H1 (cell line): ENCODE measurements at regions not wholly inside any gene's neighbourhood (a gene's known extent, or its start where the extent isn't known, plus 50 kb on each side); places are given as distances from the start of the nearest gene placed in this dataset.

Experiments used
- CTCF ChIA-PET: fragments of 300-600 bp; sonication (Branson Sonifier 250); formaldehyde crosslinking; loops from one replicate; lab custom pipeline; 2021; ENCODE audit not compliant: partially characterized antibody; lab: Charles Lee
- POLR2A ChIA-PET: fragments of 300-600 bp; sonication (Branson Sonifier 250); formaldehyde crosslinking; loops from one replicate; lab custom pipeline; 2021; ENCODE audit warnings: inconsistent platforms; ENCODE audit not compliant: partially characterized antibody; lab: Charles Lee
- DNase-seq, 2 experiments: peaks; one replicate each; pipeline versions ENCODE4 v3.0.0 to v3.0.0-alpha.2; 2010 to 2022; ENCODE audit warnings: low spot score in 2 of 2, low read depth in 1 of 2, mixed read lengths in 1 of 2
- FAIRE-seq: peaks from 2 replicates; lab custom pipeline; 2011; peaks lifted over from hg19 to GRCh38; lab: Jason Lieb, UNC
- H2AFZ ChIP-seq: 2 replicates; pipeline ENCODE4 v1.8.1; 2012; ENCODE audit warnings: low read length, inconsistent platforms
- H2AK5ac ChIP-seq: 2 replicates; pipeline ENCODE4 v1.6.1; 2013; ENCODE audit warnings: low read depth, low read length
- H2BK120ac ChIP-seq: replicated peaks from 2 replicates; pipeline ENCODE3; 2013; ENCODE audit warnings: low read depth, low read length, inconsistent platforms
- H2BK12ac ChIP-seq: 2 replicates; pipeline ENCODE4 v1.6.1; 2013; ENCODE audit warnings: low read depth, low read length
- H2BK15ac ChIP-seq: 2 replicates; pipeline ENCODE4 v1.6.1; 2013; ENCODE audit warnings: low read length
- H2BK20ac ChIP-seq: 2 replicates; pipeline ENCODE4 v1.6.1; 2013; ENCODE audit warnings: low read length
- H2BK5ac ChIP-seq: 2 replicates; pipeline ENCODE4 v1.6.1; 2013; ENCODE audit warnings: low read depth, low read length
- H3K14ac ChIP-seq: 2 replicates; pipeline ENCODE4 v1.6.1; 2013; ENCODE audit warnings: inconsistent platforms; ENCODE audit not compliant: insufficient read length
- H3K18ac ChIP-seq: 2 replicates; pipeline ENCODE4 v1.6.1; 2013; ENCODE audit warnings: low read length; ENCODE audit errors: extremely low read depth
- H3K23ac ChIP-seq: 2 replicates; pipeline ENCODE4 v1.6.1; 2013; ENCODE audit warnings: inconsistent platforms; ENCODE audit not compliant: insufficient read length
- H3K23me2 ChIP-seq: 2 replicates; pipeline ENCODE4 v1.6.1; 2013; ENCODE audit warnings: low read depth, low read length
- H3K27ac ChIP-seq: 2 replicates; pipeline ENCODE4 v1.6.1; 2011; ENCODE audit warnings: low read depth, low read length, inconsistent platforms
- H3K27me3 ChIP-seq, 4 experiments: replicated peaks in 1 of 4; 1 replicate in 1 of 4; 2 replicates in 3 of 4; pipeline versions ENCODE4 v1.6.1 to v1.8.1; 2011 to 2013; ENCODE audit warnings: low read length in 3 of 4, mild to moderate bottlenecking in 3 of 4, inconsistent platforms in 2 of 4, mixed read lengths in 2 of 4, moderate library complexity in 1 of 4; ENCODE audit not compliant: control insufficient read depth in 3 of 4, insufficient read depth in 3 of 4; ENCODE audit errors: extremely low read depth in 1 of 4
- H3K36me3 ChIP-seq, 4 experiments: 2 replicates each; pipeline versions ENCODE4 v1.6.1 to v1.8.1; 2011 to 2013; ENCODE audit warnings: mild to moderate bottlenecking in 4 of 4, low read length in 3 of 4, moderate library complexity in 2 of 4, control low read depth in 1 of 4, inconsistent platforms in 1 of 4; ENCODE audit not compliant: insufficient read depth in 4 of 4, control insufficient read depth in 2 of 4
- H3K4ac ChIP-seq: replicated peaks from 2 replicates; pipeline ENCODE3; 2013; ENCODE audit warnings: low read length, low read depth, mixed read lengths, inconsistent platforms; ENCODE audit not compliant: insufficient read length
- H3K4me1 ChIP-seq, 4 experiments: replicated peaks in 1 of 4; 1 replicate in 1 of 4; 2 replicates in 3 of 4; pipeline versions ENCODE4 v1.6.1 to v1.8.1; 2011 to 2013; ENCODE audit warnings: low read length in 3 of 4, inconsistent platforms in 2 of 4, mixed read lengths in 1 of 4; ENCODE audit not compliant: insufficient read depth in 4 of 4, control insufficient read depth in 3 of 4
- H3K4me2 ChIP-seq, 2 experiments: 2 replicates each; pipeline versions ENCODE4 v1.6.1 to v1.8.1; 2011 to 2013; ENCODE audit warnings: low read depth in 2 of 2, low read length in 2 of 2, control low read depth in 1 of 2, inconsistent platforms in 1 of 2, mild to moderate bottlenecking in 1 of 2; ENCODE audit not compliant: insufficient read depth in 1 of 2
- H3K4me3 ChIP-seq, 4 experiments: fragments of 200-600, 300-600 bp in 1 of 4; sonication (generic), shearing (Covaris generic), sonication (Bioruptor Twin) in 1 of 4; 2 replicates each; pipeline versions ENCODE4 v1.5.1 to v1.8.1; 2011 to 2016; ENCODE audit warnings: low read length in 4 of 4, low read depth in 3 of 4, control low read depth in 2 of 4, inconsistent platforms in 2 of 4, mild to moderate bottlenecking in 2 of 4, mixed read lengths in 1 of 4, moderate library complexity in 1 of 4; ENCODE audit not compliant: insufficient read depth in 2 of 4; ENCODE audit errors: extremely low read depth in 1 of 4
- H3K56ac ChIP-seq: replicated peaks from 2 replicates; pipeline ENCODE3; 2013; ENCODE audit warnings: low read depth, mild to moderate bottlenecking, mixed read lengths, low read length, inconsistent platforms; ENCODE audit not compliant: insufficient read length
- H3K79me1 ChIP-seq: 2 replicates; pipeline ENCODE4 v1.6.1; 2013; ENCODE audit warnings: low read depth, low read length, control low read depth
- H3K79me2 ChIP-seq, 2 experiments: 2 replicates each; pipeline versions ENCODE4 v1.6.1 to v1.8.1; 2012 to 2013; ENCODE audit warnings: low read length in 2 of 2, mild to moderate bottlenecking in 2 of 2, inconsistent platforms in 1 of 2; ENCODE audit not compliant: insufficient read depth in 2 of 2, control insufficient read depth in 1 of 2
- H3K9ac ChIP-seq, 4 experiments: replicated peaks in 1 of 4; 1 replicate in 1 of 4; 2 replicates in 3 of 4; pipeline versions ENCODE4 v1.6.1 to v1.8.1; 2011 to 2013; ENCODE audit warnings: low read depth in 3 of 4, low read length in 3 of 4, control low read depth in 2 of 4, mild to moderate bottlenecking in 2 of 4, moderate library complexity in 2 of 4, inconsistent platforms in 1 of 4; ENCODE audit errors: extremely low read depth in 1 of 4
- H3K9me3 ChIP-seq, 2 experiments: 2 replicates each; pipeline versions ENCODE4 v1.6.1 to v1.8.1; 2012 to 2013; ENCODE audit warnings: mild to moderate bottlenecking in 2 of 2, moderate library complexity in 2 of 2, control low read depth in 1 of 2, inconsistent platforms in 1 of 2, low read depth in 1 of 2, low read length in 1 of 2, mixed read lengths in 1 of 2; ENCODE audit not compliant: insufficient read depth in 2 of 2
- H4K20me1 ChIP-seq, 2 experiments: replicated peaks in 1 of 2; 2 replicates each; pipeline versions ENCODE3 to v1.8.1; 2011 to 2013; ENCODE audit warnings: inconsistent platforms in 2 of 2, low read length in 2 of 2, mild to moderate bottlenecking in 1 of 2; ENCODE audit not compliant: insufficient read depth in 2 of 2, control insufficient read depth in 1 of 2
- H4K5ac ChIP-seq: 2 replicates; pipeline ENCODE4 v1.6.1; 2013; ENCODE audit warnings: low read length, low read depth, mixed read lengths, inconsistent platforms; ENCODE audit not compliant: insufficient read length
- H4K8ac ChIP-seq: 2 replicates; pipeline ENCODE4 v1.8.0; 2013; ENCODE audit warnings: mild to moderate bottlenecking, moderate library complexity, low read length, inconsistent platforms; ENCODE audit not compliant: insufficient read depth; ENCODE audit errors: extremely low read depth
- H4K91ac ChIP-seq: replicated peaks from 2 replicates; pipeline ENCODE3; 2013; ENCODE audit warnings: low read length, mixed read lengths, inconsistent platforms; ENCODE audit not compliant: insufficient read length
- CHD1 ChIP-seq: IDR thresholded peaks from 2 replicates; pipeline ENCODE4 v1.6.1; 2012; ENCODE audit warnings: low read depth, low read length, improper control_type of control experiment
- HDAC2 ChIP-seq, 2 experiments: fragments of 300-600 bp in 1 of 2; sonication (generic) in 1 of 2; IDR thresholded peaks; 2 replicates each; pipeline ENCODE4 v1.6.1; 2011 to 2012; ENCODE audit warnings: low read depth in 2 of 2, low read length in 2 of 2, mild to moderate bottlenecking in 2 of 2, moderate library complexity in 2 of 2, borderline replicate concordance in 1 of 2, inconsistent platforms in 1 of 2
- KDM5A ChIP-seq: fragments of 200-600 bp; IDR thresholded peaks from 2 replicates; pipeline ENCODE4 v1.7.1; 2012; ENCODE audit warnings: mild to moderate bottlenecking, low read length, inconsistent platforms, mixed read lengths
- NANOG ChIP-seq: IDR thresholded peaks from 2 replicates; pipeline ENCODE4 v1.6.1; 2011; ENCODE audit warnings: low read length, low read depth, mild to moderate bottlenecking, inconsistent platforms; ENCODE audit not compliant: insufficient read depth, poor library complexity, severe bottlenecking
- PHF8 ChIP-seq: fragments of 200-600 bp; sonication (generic); conservative IDR thresholded peaks from 2 replicates; pipeline ENCODE4 v1.7.1; 2012; ENCODE audit warnings: low read depth, mild to moderate bottlenecking, inconsistent platforms, low read length, moderate library complexity
- POU5F1 ChIP-seq: IDR thresholded peaks from 2 replicates; pipeline ENCODE4 v1.6.1; 2011; ENCODE audit warnings: low read depth, mild to moderate bottlenecking, low read length, moderate library complexity
- RAD21 ChIP-seq, 2 experiments: IDR thresholded peaks in 1 of 2; conservative IDR thresholded peaks in 1 of 2; 2 replicates each; pipeline ENCODE4 v1.6.1; 2011; ENCODE audit warnings: low read depth in 2 of 2, low read length in 2 of 2, improper control_type of control experiment in 1 of 2, inconsistent platforms in 1 of 2, mild to moderate bottlenecking in 1 of 2, moderate library complexity in 1 of 2
- RBBP5 ChIP-seq: IDR thresholded peaks from 2 replicates; pipeline ENCODE4 v1.7.1; 2012; ENCODE audit warnings: low read depth, mild to moderate bottlenecking, inconsistent platforms, low read length, moderate library complexity, borderline replicate concordance
- TAF7 ChIP-seq: optimal IDR thresholded peaks from 2 replicates; pipeline ENCODE3; 2011; ENCODE audit warnings: low read depth, mild to moderate bottlenecking, inconsistent platforms, low read length, moderate library complexity, borderline replicate concordance
- ZNF274 ChIP-seq: IDR thresholded peaks from 2 replicates; pipeline ENCODE4 v1.7.0; 2012; ENCODE audit warnings: low read length, borderline replicate concordance; ENCODE audit errors: extremely low read depth
- WGBS, 2 experiments: shearing (Covaris generic) in 1 of 2; methylation state at CpG; one replicate each; pipeline versions ENCODE4 v1.1.6 to v1.1.7; 2013 to 2015; ENCODE audit warnings: low lambda C conversion rate in 2 of 2, mixed read lengths in 2 of 2, inconsistent platforms in 1 of 2, low coverage in 1 of 2, missing lambda C conversion rate in 1 of 2; ENCODE audit not compliant: insufficient replicate concordance in 2 of 2, insufficient coverage in 1 of 2, insufficient read length in 1 of 2; ENCODE audit errors: extremely low coverage in 1 of 2, missing lambda C conversion rate in 1 of 2; 5-methylcytosine and 5-hydroxymethylcytosine counted together
- TF ChIP-seq, protein P1 (sequence below), 3 experiments: IDR thresholded peaks; 1 replicate in 2 of 3; 2 replicates in 1 of 3; pipeline versions ENCODE4 v1.5.1 to v1.6.1; 2011; ENCODE audit warnings: low read length in 3 of 3, mild to moderate bottlenecking in 3 of 3, inconsistent platforms in 2 of 3, low read depth in 1 of 3, moderate library complexity in 1 of 3; ENCODE audit not compliant: insufficient read depth in 1 of 3; ENCODE audit errors: control extremely low read depth in 1 of 3

GRCh38 chr6:23953976-23954375 is 172.0 kb upstream of the NRSN1 start:
- no peak overlapping the region for H3K23ac ChIP-seq
- CTCF ChIA-PET = no interaction called here
- H3K27ac ChIP-seq = no peak overlapping the region
- no peaks in the 10 kb centered on the region for H3K36me3 ChIP-seq
- H2BK5ac ChIP-seq = no peak overlapping the region
- no peaks in the 10 kb centered on the region for H3K79me2 ChIP-seq
- no peak overlapping the region for H3K9ac ChIP-seq
- no peaks in the 10 kb centered on the region for H3K9me3 ChIP-seq
- no peak overlapping the region for H3K18ac ChIP-seq
- H3K27me3 ChIP-seq = no peaks in the 10 kb centered on the region
- H2BK20ac ChIP-seq = no peak overlapping the region
- H2BK15ac ChIP-seq = no peak overlapping the region
- POLR2A ChIA-PET = no interaction called here
- no peak overlapping the region for H2BK120ac ChIP-seq
- H4K91ac ChIP-seq = no peak overlapping the region
- no peaks in the 10 kb centered on the region for H3K23me2 ChIP-seq
- H3K4ac ChIP-seq = no peak overlapping the region
- H2BK12ac ChIP-seq = no peak overlapping the region
- H4K5ac ChIP-seq = no peak overlapping the region
- no peak overlapping the region for H3K56ac ChIP-seq
- H2AK5ac ChIP-seq = no peak overlapping the region
- H3K4me2 ChIP-seq = no peak overlapping the region
- FAIRE-seq (no peak), DNase-seq (no peak)
- no peaks in the 10 kb centered on the region for H3K79me1 ChIP-seq
- H4K20me1 ChIP-seq = no peaks in the 10 kb centered on the region
- WGBS, 2 experiments = 92% methylated on average over 3 of the region's 3 CpGs; no CpG with 5 or more reads in 1 of the 2 experiments
- H3K4me1 ChIP-seq = no peaks in the 10 kb centered on the region; a peak in 2 of 7 replicates
- H2AFZ ChIP-seq = no peak overlapping the region
- H3K14ac ChIP-seq = no peak overlapping the region
- no peak overlapping the region for H4K8ac ChIP-seq
- H3K4me3 ChIP-seq = no peak overlapping the region
- TF ChIP-seq CHD1 (no peak), POU5F1 (no peak), ZNF274 (no peak), RBBP5 (no peak), TAF7 (no peak), HDAC2 (IDR thresholded peaks at IDR 0.05; ENCODE audit: borderline replicate concordance in 1 of 2, low read depth in 2 of 2, low read length in 2 of 2) (no peak), KDM5A (no peak), NANOG (no peak), PHF8 (no peak), RAD21 (IDR thresholded peaks at IDR 0.05 in 1 of 2, conservative IDR thresholded peaks at IDR 0.05 in 1 of 2; ENCODE audit: low read depth in 2 of 2, low read length in 2 of 2) (no peak)
- TF ChIP-seq, protein P1, sequence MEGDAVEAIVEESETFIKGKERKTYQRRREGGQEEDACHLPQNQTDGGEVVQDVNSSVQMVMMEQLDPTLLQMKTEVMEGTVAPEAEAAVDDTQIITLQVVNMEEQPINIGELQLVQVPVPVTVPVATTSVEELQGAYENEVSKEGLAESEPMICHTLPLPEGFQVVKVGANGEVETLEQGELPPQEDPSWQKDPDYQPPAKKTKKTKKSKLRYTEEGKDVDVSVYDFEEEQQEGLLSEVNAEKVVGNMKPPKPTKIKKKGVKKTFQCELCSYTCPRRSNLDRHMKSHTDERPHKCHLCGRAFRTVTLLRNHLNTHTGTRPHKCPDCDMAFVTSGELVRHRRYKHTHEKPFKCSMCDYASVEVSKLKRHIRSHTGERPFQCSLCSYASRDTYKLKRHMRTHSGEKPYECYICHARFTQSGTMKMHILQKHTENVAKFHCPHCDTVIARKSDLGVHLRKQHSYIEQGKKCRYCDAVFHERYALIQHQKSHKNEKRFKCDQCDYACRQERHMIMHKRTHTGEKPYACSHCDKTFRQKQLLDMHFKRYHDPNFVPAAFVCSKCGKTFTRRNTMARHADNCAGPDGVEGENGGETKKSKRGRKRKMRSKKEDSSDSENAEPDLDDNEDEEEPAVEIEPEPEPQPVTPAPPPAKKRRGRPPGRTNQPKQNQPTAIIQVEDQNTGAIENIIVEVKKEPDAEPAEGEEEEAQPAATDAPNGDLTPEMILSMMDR (IDR thresholded peaks at IDR 0.05; ENCODE audit: control extremely low read depth in 1 of 3, insufficient read depth in 1 of 3, low read depth in 1 of 3, low read length in 3 of 3) = no peak
